ENCODE measurements at regions not wholly inside any gene's neighbourhood (a gene's known extent, or its start where the extent isn't known, plus 50 kb on each side); places are given as distances from the start of the nearest gene placed in this dataset.
A peak's percentile ranks its signal among the peaks of the same experiment; 100 is the strongest.

DNA sequence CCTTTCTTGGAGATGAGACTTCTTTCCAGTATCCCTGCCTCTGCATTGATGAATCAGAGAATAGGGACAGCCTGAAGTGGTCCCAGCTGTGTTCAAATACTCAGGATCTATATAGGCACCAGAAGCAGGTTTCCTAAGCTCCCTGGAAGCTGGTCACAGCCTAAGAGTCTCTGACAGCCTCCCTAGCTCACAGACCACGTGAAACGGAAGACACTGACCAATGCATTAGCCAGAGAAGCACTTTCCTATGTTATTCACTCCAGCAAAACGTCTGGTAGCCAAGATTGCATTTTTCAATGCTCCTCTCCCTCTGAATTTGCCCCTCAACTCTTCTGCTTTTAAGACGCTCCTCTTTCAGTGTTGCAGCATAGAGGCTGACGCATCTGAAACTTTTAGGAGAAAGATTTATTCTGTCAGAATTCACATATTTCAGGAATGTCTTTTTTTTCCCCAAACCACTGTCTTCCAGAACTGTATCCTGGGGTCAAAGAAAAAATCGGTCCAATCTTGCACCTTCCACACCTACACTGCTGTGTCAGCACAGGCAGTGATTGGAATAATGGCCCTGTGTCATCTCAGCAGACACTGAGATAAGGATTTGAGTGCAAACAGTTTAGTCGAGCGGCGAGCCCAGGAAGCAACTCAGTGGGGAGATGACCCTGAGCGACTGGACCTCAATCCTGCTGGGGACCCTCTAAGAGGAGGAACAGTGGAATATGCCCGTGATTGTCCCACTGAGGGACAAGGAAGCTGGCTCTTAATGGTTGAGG is 109.4 kb downstream of the SMIM20 start (continued):
- TF ChIP-seq CTCF (IDR thresholded peaks at IDR 0.05; ENCODE audit: low read depth, low read length, missing input control): no peak
- TF ChIP-seq ATF3 (IDR thresholded peaks at IDR 0.05): no peak
- TF ChIP-seq GABPA (IDR thresholded peaks at IDR 0.05 in 1 of 2, conservative IDR thresholded peaks at IDR 0.05 in 1 of 2): no peak
- TF ChIP-seq HNF4A (conservative IDR thresholded peaks at IDR 0.05): no peak
- no peak for TF ChIP-seq FOXA2 (IDR thresholded peaks at IDR 0.05)
- TF ChIP-seq RAD21 (IDR thresholded peaks at IDR 0.05): no peak
- no peak for TF ChIP-seq NR2F2 (IDR thresholded peaks at IDR 0.05)
- TF ChIP-seq HNF4G (IDR thresholded peaks at IDR 0.05): no peak
- TF ChIP-seq FOXA1 (IDR thresholded peaks at IDR 0.05): no peak
- no peak for TF ChIP-seq RXRA (IDR thresholded peaks at IDR 0.05)
- TF ChIP-seq JUND (IDR thresholded peaks at IDR 0.05): no peak

DNA sequence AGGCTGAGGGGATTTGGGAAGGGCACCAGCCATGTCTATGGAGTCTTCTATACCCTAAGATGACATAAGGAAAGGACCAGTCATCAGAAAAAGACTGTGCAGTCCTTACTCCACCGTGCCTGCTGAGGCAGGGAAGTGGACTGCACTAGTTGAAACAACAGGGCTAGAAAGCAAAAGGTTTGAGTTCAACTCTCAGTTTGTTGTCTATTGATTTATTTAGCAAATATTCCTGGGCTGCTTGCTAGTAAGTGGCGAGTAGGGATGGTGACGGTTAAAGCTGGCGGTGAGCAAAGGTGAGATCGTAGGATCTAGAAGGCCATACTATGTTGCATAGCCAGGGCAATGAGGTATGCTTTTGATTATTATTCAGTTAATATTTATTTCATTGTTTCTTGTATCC is 110.1 kb downstream of the SMIM20 start:
- H3K27ac ChIP-seq (ENCODE audit: low read depth in 1 of 2, low read length in 2 of 2): no peak overlapping the region
- H3K9me3 ChIP-seq (ENCODE audit: control insufficient read depth in 4 of 4, low read length in 3 of 4): no peaks in the 10 kb centered on the region
- no peak for DNase-seq (ENCODE audit: low spot score)
- H3K4me1 ChIP-seq (ENCODE audit: control insufficient read depth in 4 of 4, insufficient read depth in 4 of 4, low read length in 3 of 4): peaks cover 5 to 13% (median 7%) of the 10 kb centered on the region in 4 donors
- TF ChIP-seq RXRA (IDR thresholded peaks at IDR 0.05) (peak in 1 of 2 donors; percentile 22), FOXA2 (IDR thresholded peaks at IDR 0.05) (no peak)
- no peak overlapping the region for H3K4me3 ChIP-seq (ENCODE audit: low read depth in 1 of 3, low read length in 3 of 3)
- peaks cover 0 to 4% (median 0%) of the 10 kb centered on the region in 4 donors for H3K27me3 ChIP-seq (ENCODE audit: control insufficient read depth in 4 of 4, insufficient read depth in 4 of 4, low read length in 3 of 4)
- H3K9ac ChIP-seq (ENCODE audit: low read depth in 1 of 2, low read length in 2 of 2): no peak overlapping the region
- H3K36me3 ChIP-seq (ENCODE audit: control insufficient read depth in 4 of 4, insufficient read depth in 3 of 4, low read depth in 1 of 4, low read length in 3 of 4): no peaks in the 10 kb centered on the region
- WGBS: 40% methylated on average over 5 of the region's 5 CpGs

DNA sequence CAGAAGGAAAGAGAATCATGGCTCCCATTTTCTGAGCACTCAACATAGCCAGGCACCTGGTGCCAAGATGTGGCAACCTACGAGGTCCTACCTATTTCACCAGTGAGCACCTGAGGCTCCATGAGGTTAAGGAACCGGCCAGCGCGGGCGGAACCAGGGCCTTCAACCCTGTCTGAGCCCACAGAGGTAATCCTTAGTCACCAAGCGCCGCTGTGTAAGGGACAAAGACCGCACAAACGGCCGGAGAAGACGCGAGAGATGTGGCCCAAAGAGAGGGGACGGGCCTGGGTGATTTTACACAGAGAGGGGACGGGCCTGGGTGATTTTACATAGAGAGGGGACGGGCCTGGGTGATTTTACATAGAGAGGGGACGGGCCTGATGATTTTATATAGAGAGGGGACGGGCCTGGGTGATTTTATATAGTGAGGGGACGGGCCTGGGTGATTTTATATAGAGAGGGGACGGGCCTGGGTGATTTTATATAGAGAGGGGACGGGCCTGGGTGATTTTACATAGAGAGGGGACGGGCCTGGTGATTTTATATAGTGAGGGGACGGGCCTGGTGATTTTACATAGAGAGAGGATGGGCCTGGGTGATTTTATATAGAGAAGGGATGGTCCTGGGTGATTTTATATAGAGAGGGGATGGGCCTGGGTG is 114.2 kb downstream of the SMIM20 start:
- TF ChIP-seq RXRA (IDR thresholded peaks at IDR 0.05) (no peak), HNF4A (conservative IDR thresholded peaks at IDR 0.05) (no peak), SP1 (IDR thresholded peaks at IDR 0.05) (no peak), EGR1 (IDR thresholded peaks at IDR 0.05; ENCODE audit: low read depth in 2 of 2) (no peak), GABPA (IDR thresholded peaks at IDR 0.05 in 1 of 2, conservative IDR thresholded peaks at IDR 0.05 in 1 of 2) (no peak), YY1 (IDR thresholded peaks at IDR 0.05) (no peak)
- H3K9ac ChIP-seq (ENCODE audit: low read depth in 1 of 2, low read length in 2 of 2): no peak overlapping the region
- no peaks in the 10 kb centered on the region for H3K9me3 ChIP-seq (ENCODE audit: control insufficient read depth in 4 of 4, low read length in 3 of 4)
- WGBS: 90% methylated on average over 22 of the region's 22 CpGs
- H3K4me1 ChIP-seq (ENCODE audit: control insufficient read depth in 4 of 4, insufficient read depth in 4 of 4, low read length in 3 of 4): no peaks in the 10 kb centered on the region
- H3K27me3 ChIP-seq (ENCODE audit: control insufficient read depth in 4 of 4, insufficient read depth in 4 of 4, low read length in 3 of 4): peaks cover 0 to 9% (median 0%) of the 10 kb centered on the region in 4 donors
- no peak for DNase-seq (ENCODE audit: low spot score)
- no peak overlapping the region for H3K4me3 ChIP-seq (ENCODE audit: low read depth in 1 of 3, low read length in 3 of 3)
- no peak overlapping the region for H3K27ac ChIP-seq (ENCODE audit: low read depth in 1 of 2, low read length in 2 of 2)
- H3K36me3 ChIP-seq (ENCODE audit: control insufficient read depth in 4 of 4, insufficient read depth in 3 of 4, low read depth in 1 of 4, low read length in 3 of 4): no peaks in the 10 kb centered on the region

Data from liver (tissue), 8 donors.